Sciatic nerve (tissue), 2 donors: ENCODE measurements at regions not wholly inside any gene's neighbourhood (a gene's known extent, or its start where the extent isn't known, plus 50 kb on each side); places are given as distances from the start of the nearest gene placed in this dataset.

Experiments used
- ATAC-seq: fragments of 200-7000 bp; cut with Tn5 transposase; one replicate; pipeline ENCODE4 v1.9.1; 2020; ENCODE audit warnings: mild to moderate bottlenecking, moderate library complexity
- DNase-seq: peaks from one replicate; pipeline ENCODE4 v3.0.0-alpha.2; 2020; ENCODE audit warnings: low spot score
- intact Hi-C: fragments of 100-400 bp; cut with DNase I; formaldehyde crosslinking; loops from one replicate; pipeline ENCODE4 v1.14.2; 2022
- donor health status: DM: no; HTN: no; CAD: no.
- donor health status: DM: no; HTN: no; CAD: no.

GRCh38 chr10:47053081-47053798 is 142.0 kb downstream of the PTPN20 start:
- intact Hi-C loops, result no loop called here
- ATAC-seq, result no peak
- DNase-seq, result peak; percentile 33

DNA sequence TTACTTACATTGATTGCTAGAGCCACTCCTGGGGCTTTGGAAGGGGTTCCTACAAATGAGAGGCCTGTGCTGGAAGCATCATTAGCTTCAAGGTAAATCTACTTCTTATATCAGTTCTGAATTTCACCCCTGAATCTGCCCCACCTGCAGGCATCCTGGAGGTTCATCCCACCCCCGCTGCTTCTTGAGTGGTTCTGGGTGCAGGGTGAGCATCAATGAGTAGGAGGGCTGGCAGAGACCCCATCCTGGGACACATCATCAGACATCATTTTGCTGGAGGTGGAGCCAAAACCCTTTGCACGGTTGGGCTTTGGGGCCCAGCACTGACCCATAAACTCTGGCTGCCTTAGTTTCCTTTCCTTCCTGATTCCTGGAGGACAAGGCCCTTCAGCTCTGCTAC is 143.7 kb downstream of the PTPN20 start:
- DNase-seq, result no peak
- no peak for ATAC-seq
- intact Hi-C loops, result no loop called here

DNA sequence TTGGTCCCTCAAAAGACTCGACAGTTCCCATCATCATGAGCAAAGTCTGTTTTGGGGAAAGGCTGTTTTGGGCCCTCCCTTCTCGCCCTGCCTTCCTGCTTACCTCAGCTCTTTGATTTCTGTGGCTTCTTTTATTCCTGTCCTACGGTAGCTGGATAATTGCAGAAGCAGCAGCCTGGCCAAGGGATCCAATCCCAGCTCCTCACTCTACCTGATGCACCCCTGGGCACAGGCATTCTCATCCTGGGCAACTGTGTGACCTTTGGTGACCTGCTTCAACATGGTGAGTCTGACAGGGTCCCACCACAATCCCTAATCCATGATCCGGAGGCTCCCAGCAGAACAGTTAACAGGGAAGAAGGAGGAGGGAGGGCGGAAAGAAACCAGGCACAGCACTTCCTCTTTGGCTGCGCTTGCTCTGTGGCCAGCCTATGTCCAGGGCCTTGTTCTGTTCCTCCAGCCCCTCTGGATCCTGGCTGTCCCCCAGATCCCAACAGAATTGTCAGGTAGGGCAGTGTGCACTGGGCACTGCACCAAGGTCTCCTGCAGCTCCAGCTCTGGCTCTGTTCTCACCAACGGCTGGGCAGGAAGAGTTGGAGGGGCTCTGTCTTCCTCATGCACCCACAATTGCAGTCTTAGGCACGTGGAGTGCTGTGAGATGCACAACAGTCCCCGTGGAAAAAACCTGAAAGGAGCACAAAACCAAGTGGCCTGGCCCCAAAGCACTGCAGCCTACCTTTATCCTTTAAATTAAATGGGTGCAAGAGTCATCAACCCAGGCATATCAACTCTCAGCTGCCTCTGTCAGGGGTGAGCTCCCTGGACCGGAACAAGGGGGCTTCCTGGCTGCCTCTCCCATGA is 144.4 kb downstream of the PTPN20 start:
- ATAC-seq (no peak), DNase-seq (no peak)
- intact Hi-C loops, result no loop called here

DNA sequence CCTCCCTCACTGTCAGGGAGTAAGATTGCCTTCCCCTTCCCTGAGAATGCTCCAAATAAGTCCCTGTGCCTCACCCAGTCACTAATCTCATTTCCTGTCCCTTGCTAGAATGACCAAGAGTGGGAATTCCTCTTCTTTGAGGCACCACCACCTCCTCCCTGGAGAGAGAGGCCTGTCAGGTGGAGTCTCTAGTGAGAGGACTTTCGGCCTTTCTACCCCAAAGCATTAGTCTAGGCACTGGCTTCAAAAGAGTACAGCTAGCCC is 145.0 kb downstream of the PTPN20 start:
- DNase-seq, result no peak
- ATAC-seq, result no peak
- intact Hi-C loops, result no loop called here

DNA sequence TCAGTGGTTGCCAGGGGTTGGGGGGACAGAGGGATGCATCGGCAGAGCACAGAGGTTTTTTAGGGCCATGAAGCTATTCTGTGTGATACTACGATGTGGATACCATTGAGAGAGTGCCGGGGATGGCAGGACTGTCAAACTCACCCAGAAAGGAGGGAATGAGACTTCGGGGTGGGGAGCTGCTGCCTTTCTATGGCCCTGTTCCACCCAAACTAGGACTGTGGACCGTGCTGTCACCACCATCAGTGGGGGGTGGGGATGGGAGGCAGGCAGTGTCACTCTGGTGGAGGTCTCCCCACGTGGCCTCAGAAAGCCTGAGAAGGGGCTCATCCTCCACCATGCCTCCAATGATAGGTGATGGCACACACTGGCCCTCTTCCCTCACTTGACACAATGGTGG is 146.2 kb downstream of the PTPN20 start:
- DNase-seq, result peak; percentile 17
- intact Hi-C loops, result no loop called here
- no peak for ATAC-seq

- intact Hi-C loops, result no loop called here
- ATAC-seq (no peak), DNase-seq (no peak)
Observed at GRCh38 chr10:47058032-47058702, 146.9 kb downstream of the PTPN20 start.

DNA sequence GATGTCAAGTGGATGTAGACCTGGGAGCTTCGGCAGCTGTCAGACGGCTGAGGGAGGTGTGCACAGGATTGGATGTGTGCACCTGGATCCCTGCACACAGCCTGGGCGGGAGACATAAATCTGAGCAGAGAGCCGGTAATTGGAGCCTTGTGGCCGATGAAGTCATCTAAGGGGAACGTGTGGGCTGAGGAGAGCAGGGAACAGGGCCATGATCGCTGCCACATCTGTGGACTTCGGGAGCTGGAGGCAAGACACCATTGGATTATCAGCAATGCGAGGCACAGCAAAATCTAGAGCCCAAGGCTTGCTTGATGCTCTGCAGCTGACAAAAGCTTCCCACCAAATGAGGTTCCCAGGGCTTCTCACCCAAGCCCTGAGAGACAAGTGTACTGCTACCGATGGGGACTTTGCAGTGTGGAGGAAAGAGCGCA is 147.7 kb downstream of the PTPN20 start:
- intact Hi-C loops, result no loop called here
- ATAC-seq (peak; percentile 39), DNase-seq (no peak)

GRCh38 chr10:47059606-47060311 is 148.5 kb downstream of the PTPN20 start:
- DNase-seq (peak; percentile 42), ATAC-seq (no peak)
- intact Hi-C loops, result no loop called here

GRCh38 chr10:47060356-47060755 is 149.1 kb downstream of the PTPN20 start:
- DNase-seq, result peak; percentile 19
- ATAC-seq, result no peak
- intact Hi-C loops, result no loop called here

- intact Hi-C loops, result no loop called here
- DNase-seq (no peak), ATAC-seq (no peak)
Observed at GRCh38 chr10:47060993-47061500, 149.8 kb downstream of the PTPN20 start.

GRCh38 chr10:47061776-47062175 is 150.5 kb downstream of the PTPN20 start:
- DNase-seq, result no peak
- ATAC-seq, result no peak
- intact Hi-C loops, result no loop called here

DNA sequence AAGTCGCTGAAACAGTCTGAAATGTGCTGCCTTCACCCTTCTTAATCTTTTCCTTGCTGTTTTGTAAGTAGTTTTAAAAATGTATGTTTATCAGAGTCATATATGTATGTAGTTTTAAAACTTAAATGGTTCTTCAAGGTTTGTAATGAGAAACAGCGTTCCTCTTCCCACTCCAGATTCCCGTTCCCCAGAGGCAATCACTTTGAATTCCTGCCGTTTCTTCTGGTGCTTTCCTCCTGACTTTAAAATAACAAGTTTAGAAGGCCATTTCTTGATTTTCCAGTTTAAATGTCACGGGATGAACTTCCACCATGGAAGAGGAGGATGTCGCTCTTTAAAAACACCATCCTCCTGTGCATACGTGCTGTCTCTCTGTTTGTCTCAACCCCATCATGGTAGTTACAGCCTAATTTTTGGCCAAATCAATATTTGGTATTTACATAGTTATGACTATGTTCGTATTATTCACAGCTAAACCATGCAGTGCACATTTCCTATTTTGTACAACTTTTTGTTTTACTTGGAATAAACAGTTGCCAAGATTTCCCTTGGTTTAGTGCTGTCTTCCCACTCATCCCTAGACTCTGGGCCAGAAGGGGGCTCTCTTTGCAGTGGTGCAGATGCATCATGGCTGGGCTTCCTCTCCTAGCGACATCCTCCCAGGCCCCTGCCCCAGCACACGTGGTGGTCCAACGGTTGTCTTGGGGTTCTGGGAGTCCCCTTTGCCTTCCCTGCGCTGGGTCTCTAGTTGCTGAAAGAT is 151.4 kb downstream of the PTPN20 start:
- intact Hi-C loops, result no loop called here
- peak; percentile 47 for ATAC-seq
- no peak for DNase-seq

DNA sequence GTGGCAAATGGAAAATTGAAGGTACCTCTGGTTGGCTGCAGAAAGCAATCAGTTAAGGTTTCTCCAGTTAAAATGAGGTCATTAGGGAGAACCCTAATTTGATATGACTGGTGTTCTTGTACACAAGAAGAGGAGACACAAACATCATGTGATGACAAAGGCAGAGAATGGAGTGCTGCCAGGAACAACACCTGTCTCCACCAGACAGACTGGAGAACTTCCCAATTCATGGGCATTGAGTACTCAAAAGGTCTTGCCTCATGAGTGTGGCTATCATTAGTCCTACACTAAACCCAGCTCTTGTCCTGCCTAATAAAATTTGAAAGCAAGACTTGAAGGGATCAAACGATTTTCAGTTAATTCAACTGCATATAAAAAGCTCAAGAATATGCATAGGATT is 152.6 kb downstream of the PTPN20 start:
- no peak for DNase-seq
- ATAC-seq, result no peak
- intact Hi-C loops, result no loop called here

- ATAC-seq (no peak), DNase-seq (no peak)
- intact Hi-C loops, result no loop called here
Observed at GRCh38 chr10:47065903-47066302, 154.7 kb downstream of the PTPN20 start.

GRCh38 chr10:47067949-47068940 is 157.0 kb downstream of the PTPN20 start:
- ATAC-seq (no peak), DNase-seq (peak; percentile 31)
- intact Hi-C loops, result no loop called here

DNA sequence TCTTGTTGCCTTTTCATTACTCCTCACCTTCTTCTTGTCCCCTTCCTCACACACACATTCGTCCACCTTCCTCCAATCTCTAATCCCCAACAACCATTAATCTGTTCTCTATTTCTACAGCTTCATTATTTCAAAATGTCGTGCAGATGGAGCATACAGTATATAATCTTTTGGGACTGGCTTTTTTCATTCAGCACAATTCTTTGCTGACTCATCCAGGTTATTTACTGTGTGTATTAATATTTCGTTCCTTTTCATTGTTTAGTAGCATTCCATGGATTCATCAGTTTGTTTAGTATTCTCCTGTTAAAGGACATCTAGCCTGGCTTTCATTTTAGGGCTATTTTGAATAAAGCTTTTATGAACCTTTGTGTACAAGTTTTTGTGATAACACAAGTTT is 159.3 kb downstream of the PTPN20 start:
- no peak for ATAC-seq
- intact Hi-C loops, result no loop called here
- DNase-seq, result no peak

GRCh38 chr10:47071891-47072290 is 160.7 kb downstream of the PTPN20 start:
- DNase-seq, result no peak
- ATAC-seq, result no peak
- intact Hi-C loops, result no loop called here

DNA sequence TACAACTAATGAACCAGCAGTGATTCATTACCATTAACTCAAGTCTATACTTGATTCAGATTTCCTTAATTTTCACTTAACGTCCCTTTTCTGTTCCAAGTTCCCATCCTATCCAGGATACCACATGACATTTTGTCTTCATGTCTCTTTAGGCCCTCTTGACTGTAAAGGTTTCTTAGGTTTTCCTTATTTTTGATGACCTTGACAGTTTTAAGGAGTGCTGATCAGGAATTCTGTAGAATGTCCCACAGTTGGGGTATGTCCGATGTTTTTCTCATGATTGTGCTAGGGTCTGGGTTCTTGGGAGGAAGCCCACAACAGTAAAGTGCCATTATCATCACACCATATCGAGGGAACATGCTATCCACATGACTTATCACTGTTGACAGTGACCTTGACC is 162.7 kb downstream of the PTPN20 start:
- ATAC-seq, result no peak
- intact Hi-C loops, result no loop called here
- DNase-seq, result no peak
